ENCODE measurements at regions not wholly inside any gene's neighbourhood (a gene's known extent, or its start where the extent isn't known, plus 50 kb on each side); places are given as distances from the start of the nearest gene placed in this dataset.

GRCh38 chr18:44025421-44025820 is 655.3 kb upstream of the SETBP1 start:
- no peak for DNase-seq

GRCh38 chr18:44028109-44028508 is 652.6 kb upstream of the SETBP1 start:
- no peak for DNase-seq

DNA sequence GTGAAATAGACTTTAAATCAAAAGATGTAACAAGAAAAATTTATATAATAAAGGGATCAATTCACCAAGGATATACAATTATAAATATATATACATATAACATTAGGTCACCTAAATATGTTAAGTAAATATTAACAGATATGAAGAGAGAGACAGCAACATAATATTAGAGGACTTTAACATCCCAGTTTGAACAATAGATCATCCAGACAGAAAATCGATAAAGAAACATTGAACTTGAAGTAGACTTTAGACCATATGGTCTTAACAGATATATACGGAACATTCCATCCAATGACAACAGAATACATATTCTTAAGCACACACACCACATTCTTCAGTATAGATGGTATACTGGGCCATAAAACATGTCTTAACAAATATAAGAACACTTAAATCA is 649.6 kb upstream of the SETBP1 start:
- DNase-seq, result no peak

- DNase-seq, result no peak
Measured at GRCh38 chr18:44033144-44033701, 647.5 kb upstream of the SETBP1 start.

GRCh38 chr18:44035554-44035953 is 645.1 kb upstream of the SETBP1 start:
- no peak for DNase-seq

GRCh38 chr18:44036501-44036900 is 644.2 kb upstream of the SETBP1 start:
- DNase-seq, result no peak

DNA sequence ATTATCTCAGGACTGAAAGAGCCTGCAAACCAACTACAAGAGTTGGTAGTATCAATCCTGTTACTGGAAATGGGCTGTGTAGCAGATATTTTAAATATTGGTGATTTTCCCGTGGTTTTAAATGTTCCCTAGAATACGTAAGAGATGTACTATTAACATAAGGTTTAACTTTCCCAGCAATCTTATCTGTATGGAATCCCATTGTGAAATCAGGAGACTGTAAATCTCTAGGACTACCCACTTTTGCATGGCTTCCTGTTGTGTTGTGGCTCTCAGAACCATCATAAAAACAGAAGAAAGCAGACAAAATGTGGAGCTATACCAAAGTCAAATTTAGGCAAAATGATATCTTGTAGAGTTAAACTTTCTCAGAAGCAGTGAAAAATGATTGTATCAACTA is 641.5 kb upstream of the SETBP1 start:
- DNase-seq, result no peak

GRCh38 chr18:44039826-44040225 is 640.9 kb upstream of the SETBP1 start:
- DNase-seq, result no peak

DNA sequence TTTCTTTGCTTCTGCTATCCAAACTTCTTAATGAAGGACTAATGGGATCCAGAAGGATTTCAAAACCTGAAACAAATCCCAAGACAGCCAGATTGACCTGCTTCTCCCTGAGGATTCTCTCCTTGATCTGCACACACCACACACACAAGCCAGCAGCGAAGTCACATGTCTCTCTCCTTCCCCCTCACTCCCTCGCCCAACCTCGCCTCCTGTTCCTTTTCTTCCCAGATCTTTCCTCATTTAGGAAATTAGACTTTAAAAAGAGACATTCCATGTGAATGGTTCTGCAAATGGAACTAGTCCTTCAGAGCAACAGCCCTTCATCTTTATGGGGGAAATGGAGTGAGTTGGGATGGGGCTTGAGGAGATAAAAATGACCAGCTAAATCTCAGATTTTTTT is 639.1 kb upstream of the SETBP1 start:
- DNase-seq, result no peak

DNA sequence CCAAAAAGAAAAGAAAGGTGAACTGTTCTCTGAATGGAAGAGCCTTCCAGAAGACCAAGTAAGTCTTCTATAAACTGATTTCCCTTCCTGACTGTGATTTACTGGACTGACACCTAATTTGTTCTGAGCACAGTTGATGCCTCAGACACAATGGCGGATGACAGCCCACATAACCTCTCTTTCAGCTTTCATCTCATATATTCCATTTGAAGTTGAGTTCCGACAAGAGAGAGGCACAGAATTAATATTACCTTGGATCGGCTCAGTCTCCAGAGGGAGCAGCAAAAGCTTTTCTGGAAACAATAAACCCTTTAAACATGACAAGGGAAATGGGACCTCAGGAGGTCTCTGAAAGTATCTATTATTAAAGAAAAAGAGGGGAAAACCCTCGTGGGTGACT is 638.7 kb upstream of the SETBP1 start:
- DNase-seq, result no peak

DNA sequence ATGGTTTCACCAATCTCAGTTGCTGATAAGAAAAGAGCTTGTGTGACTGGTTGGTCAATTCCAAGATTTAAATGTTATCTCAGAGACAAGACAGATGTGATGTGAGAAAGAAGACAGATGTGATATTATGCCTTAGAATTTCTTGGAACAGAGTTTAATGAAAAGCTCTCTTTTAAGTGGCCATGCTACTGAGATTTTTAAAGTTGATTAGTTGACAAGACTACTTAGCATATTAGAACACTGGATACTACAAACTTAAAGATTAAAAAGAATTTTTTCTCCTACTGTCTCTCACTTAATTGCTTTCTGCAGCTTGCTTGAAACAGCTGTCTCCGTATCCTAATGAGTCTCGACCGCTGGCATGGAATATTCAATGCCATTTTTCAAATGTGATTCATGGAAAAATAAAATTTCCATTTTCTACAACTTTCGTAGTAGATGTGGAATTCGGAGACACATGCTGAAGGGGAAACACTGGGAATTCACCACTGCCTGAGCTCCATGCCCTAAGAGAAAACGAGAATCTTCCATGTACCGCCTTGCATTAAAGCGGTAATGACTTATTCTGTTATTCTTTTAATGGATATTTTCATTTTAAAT is 634.2 kb upstream of the SETBP1 start:
- no peak for DNase-seq

DNA sequence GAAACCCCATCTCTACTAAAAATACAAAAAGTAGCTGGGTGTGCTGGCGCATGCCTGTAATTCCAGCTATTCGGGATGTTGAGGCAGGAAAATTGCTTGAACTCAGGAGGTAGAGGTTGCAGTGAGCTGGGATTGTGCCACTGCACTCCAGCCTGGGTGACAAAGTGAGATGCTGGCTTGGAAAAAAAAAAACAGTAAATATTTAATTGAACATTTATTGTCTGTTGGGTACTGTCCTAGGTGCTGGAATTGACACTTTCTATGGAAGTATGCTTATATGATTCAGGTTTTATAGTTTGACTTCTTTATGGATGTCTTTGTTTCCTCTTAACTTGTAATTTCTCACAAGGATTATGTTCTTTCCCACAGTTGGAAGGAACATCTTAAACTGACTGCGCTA is 633.1 kb upstream of the SETBP1 start:
- no peak for DNase-seq

- no peak for DNase-seq
Measured at GRCh38 chr18:44048435-44048834, 632.3 kb upstream of the SETBP1 start.

DNA sequence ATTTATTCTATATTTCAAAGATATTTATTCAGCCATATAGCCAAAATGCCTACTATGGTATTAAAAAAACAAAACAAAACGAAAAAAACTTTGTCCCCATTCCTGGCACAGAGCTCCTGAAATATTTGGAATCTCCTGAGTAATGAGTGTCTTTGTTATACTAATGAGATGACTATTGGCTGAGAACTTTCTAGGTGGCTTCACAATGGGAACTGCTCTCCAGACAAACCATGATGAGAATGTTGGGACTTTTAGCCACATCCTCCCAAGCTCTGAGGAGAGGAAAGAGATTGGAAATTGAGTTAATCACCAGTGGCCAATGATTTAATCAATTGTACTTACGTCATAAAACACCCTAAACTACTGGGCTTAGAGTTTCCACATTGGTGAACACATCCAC is 631.8 kb upstream of the SETBP1 start:
- no peak for DNase-seq

- DNase-seq, result no peak
Measured at GRCh38 chr18:44051026-44051425, 629.7 kb upstream of the SETBP1 start.

DNA sequence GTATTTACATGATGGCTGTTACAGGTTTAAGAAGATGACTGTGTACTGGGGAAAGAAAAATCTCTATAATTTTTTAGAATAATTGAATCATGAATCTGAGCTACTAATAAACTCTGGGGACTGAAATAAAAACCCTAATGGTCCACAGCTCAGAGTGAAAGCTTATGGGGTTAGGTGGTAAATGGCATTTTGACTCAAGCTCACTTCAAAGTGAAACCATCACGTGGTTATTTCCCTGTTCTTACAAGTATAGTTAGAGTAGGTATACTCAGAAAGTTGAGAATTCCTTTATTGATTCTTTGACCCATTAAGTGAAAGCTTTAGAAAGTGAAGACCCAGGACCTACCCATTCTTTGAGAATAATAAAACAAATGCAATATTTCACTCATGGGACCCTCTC is 626.2 kb upstream of the SETBP1 start:
- no peak for DNase-seq

DNA sequence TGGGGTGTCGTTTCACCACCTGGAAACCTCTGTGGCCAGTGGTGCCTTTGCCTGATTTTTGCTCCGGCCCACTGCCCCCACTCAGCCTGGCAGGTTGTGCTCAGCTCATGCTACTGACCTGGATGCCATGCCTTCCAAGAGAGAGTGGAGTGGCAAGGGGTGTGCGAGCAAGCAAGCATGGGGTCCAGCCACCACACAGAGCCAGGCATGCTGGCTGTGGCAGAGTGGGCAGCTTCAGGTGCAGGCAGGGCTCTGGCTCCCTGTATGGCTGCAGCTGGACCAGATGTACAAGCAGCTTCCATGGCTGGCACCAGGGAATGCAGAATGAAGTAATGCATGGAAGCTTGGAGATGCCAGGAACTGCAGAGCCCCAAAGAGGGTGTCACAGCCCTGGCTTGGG is 620.5 kb upstream of the SETBP1 start:
- no peak for DNase-seq

DNA sequence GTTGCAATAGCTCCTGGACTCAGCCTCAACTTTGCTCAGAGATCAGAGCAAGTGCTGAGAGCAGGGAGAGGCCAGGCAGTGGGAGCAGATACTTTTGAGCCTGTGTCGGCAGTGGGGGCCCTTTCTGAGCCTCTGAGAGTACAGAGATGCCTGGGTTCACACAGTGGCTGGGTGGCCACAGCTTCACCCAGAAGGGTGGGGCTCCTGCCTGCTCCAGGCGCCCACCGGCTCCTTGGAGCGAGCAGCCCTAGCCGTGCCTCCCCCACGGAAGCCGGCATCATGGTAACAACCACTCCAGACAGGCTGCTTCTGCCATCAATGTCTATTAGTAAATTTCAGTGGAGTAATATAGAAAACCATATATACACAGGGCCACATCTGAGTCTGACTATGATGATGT is 619.2 kb upstream of the SETBP1 start:
- DNase-seq, result no peak

DNA sequence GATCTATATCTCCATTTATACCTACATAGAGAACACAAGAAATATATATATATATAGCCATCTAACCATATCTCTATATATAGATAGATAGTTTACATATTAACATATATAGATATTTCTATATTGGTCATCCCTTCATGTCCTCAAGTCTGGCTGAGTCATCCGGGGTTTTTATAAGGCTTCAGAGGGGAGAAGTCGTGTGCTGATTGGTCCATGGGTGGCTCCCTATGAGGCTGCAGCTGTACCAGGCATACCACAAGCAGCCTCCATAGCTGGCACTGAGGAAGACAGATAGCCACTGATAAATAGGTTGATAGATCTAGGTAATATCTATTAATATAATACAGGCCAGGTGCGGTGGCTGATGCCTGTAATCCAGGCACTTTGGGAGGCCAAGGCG is 618.3 kb upstream of the SETBP1 start:
- no peak for DNase-seq

DNA sequence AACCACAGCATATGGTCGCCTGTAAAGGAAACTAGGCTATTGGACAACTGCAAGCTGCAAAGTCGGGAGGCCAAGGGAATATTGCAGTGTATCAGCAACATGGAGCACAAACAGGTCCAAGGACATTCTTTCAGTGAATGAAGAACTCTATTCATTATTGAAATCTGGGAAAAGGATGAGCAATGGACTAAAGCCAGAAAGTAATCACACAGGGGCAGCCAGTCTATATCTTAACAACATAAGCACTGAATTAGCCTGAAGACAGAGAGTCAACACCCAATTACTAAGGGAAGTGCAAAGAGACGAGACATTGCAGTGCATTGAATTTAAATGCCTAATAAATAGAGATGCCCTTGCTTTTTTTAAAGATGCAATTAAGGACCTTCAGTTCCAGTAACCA is 615.5 kb upstream of the SETBP1 start:
- DNase-seq, result no peak

GRCh38 chr18:44066541-44066940 is 614.1 kb upstream of the SETBP1 start:
- no peak for DNase-seq

DNA sequence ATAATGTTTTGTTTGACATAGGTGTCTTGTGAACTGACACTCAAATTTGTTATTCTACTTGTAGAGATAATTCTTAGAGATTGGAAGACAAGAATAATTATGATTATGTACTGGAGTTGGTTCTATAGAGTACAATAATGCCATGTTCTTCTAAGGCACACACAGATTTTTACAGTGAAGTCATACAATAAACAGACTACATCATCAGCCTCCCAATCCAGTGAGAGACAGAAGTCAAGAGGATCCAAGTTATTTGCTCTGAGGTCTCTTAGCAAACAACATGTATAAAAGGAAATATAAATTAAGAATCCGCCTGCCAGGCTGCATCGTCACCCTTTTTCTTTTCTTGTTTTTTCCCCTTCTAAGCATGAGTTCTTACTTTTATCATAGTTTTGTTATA is 613.5 kb upstream of the SETBP1 start:
- no peak for DNase-seq

DNA sequence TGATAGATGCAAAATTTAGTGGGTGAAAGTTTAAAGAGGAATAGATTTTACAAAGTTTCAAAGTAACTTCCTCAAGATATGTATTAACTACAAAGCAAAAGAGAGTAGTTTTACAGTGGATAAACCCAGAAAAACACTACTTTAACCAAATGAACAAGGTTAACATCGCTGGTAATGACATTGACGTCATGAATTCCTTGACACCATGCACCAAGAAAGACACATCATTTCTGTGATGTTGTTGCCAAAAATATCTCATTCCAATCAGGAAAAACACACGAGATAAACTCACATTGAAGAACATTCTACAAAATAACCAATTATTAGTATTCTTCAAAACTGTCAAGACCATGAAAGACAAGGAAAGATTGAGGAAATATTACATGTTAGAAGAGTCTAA is 605.6 kb upstream of the SETBP1 start:
- no peak for DNase-seq

DNA sequence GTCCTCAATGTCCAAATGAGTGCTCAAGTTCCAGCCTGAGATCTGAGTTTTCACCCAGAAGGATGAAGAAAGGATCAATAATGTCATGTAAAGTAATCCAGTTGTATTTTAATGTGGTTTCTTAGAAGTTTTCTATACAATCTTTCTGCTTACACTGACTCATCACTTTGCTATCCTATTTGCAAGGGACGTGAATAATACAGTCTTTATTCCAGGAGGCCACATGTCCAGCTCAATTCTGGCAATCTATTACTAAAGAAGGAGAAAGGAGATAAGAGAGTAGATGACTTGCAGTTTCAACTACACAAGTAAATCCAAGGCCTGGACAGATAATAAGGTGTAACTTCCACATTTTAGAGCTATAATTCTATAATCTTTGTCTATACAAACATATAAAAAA is 601.1 kb upstream of the SETBP1 start:
- DNase-seq, result peak; percentile 78

DNA sequence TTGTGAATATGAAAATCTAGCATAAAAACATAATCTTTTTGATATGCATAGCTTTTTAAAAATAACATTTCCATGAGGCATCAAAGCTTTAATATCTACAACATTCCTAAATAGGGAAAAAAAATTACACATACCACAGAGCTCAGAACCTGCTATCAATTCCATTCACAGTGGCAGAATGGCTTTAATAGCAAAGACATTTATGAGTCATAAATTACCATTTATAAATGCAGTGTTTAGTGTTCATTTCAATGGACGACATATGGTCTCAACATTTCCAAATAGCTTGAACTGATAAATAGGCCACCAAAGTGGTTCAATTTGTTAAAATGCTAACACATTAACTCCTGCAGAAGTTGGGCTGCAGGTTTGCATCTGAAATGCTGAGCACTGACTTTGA is 600.6 kb upstream of the SETBP1 start:
- no peak for DNase-seq

GRCh38 chr18:44089732-44090131 is 591.0 kb upstream of the SETBP1 start:
- DNase-seq, result no peak
